Neural cell (in vitro differentiated cells): ENCODE measurements at regions not wholly inside any gene's neighbourhood (a gene's known extent, or its start where the extent isn't known, plus 50 kb on each side); places are given as distances from the start of the nearest gene placed in this dataset.

Source experiments
- CTCF ChIP-seq: fragments of 450-650 bp; IDR thresholded peaks from 2 replicates; pipeline ENCODE4 v1.5.1; 2014; ENCODE audit warnings: antibody characterized with exemption, mild to moderate bottlenecking, moderate library complexity; ENCODE audit not compliant: poor library complexity, severe bottlenecking
- EP300 ChIP-seq: fragments of 450-650 bp; conservative IDR thresholded peaks from 2 replicates; pipeline ENCODE4 v1.6.1; 2014; ENCODE audit warnings: antibody characterized with exemption, mild to moderate bottlenecking, moderate library complexity; ENCODE audit not compliant: poor library complexity, severe bottlenecking
- MXI1 ChIP-seq: fragments of 450-650 bp; conservative IDR thresholded peaks from 2 replicates; pipeline ENCODE4 v1.6.1; 2014; ENCODE audit warnings: antibody characterized with exemption, mild to moderate bottlenecking; ENCODE audit not compliant: poor library complexity, severe bottlenecking
- SMC3 ChIP-seq: fragments of 450-650 bp; conservative IDR thresholded peaks from 2 replicates; pipeline ENCODE4 v1.6.1; 2014; ENCODE audit warnings: antibody characterized with exemption, mild to moderate bottlenecking, moderate library complexity; ENCODE audit not compliant: poor library complexity

GRCh38 chr1:82466891-82467290 lies 666.2 kb downstream of the ADGRL2 start:
- no peak for TF ChIP-seq SMC3
- TF ChIP-seq CTCF, result no peak
- no peak for TF ChIP-seq MXI1
- TF ChIP-seq EP300, result no peak
